B cell (primary cell): ENCODE measurements at regions not wholly inside any gene's neighbourhood (a gene's known extent, or its start where the extent isn't known, plus 50 kb on each side); places are given as distances from the start of the nearest gene placed in this dataset.
"Not testable (repeated sequence)": the region's sequence is repeated elsewhere in the genome, so short reads cannot be mapped to it uniquely, and the experiment has no call there.

Experiments
- ATAC-seq: fragments of 200-7000 bp; cut with Tn5 transposase; one replicate; pipeline ENCODE4 v1.10.0; 2021; ENCODE audit warnings: low read depth, mild to moderate bottlenecking, moderate number of reproducible peaks, moderate library complexity
- CTCF ChIA-PET: fragments of 350-600 bp; sonication (Branson Sonifier 250); formaldehyde crosslinking; loops from one replicate; lab custom pipeline; 2021; ENCODE audit warnings: antibody characterized with exemption, inconsistent platforms; lab: Charles Lee
- POLR2A ChIA-PET: fragments of 350-600 bp; sonication (Branson Sonifier 250); formaldehyde crosslinking; loops from one replicate; lab custom pipeline; 2021; ENCODE audit warnings: antibody characterized with exemption; lab: Charles Lee
- DNase-seq: peaks from one replicate; pipeline ENCODE4 v3.0.0; 2013
- H2AFZ ChIP-seq: 2 replicates; pipeline ENCODE4 v1.6.1; 2012; ENCODE audit warnings: mild to moderate bottlenecking, low read depth, low read length; ENCODE audit not compliant: insufficient read depth, poor library complexity, severe bottlenecking
- H3K27ac ChIP-seq, 2 donors: 1 replicate in 1 of 2; 2 replicates in 1 of 2; pipeline ENCODE4 v1.5.1; 2012 to 2013; ENCODE audit warnings: low read length in 2 of 2, mild to moderate bottlenecking in 2 of 2, moderate library complexity in 1 of 2
- H3K27me3 ChIP-seq, 4 experiments: fragments of 200-600 bp in 1 of 4; sonication (generic) in 1 of 4; replicated peaks in 1 of 4; 1 replicate in 2 of 4; 2 replicates in 2 of 4; pipeline versions ENCODE4 v1.6.1 to v1.7.0; 2013 to 2016; ENCODE audit warnings: low read length in 3 of 4, mild to moderate bottlenecking in 2 of 4, mixed read lengths in 1 of 4, moderate library complexity in 1 of 4; ENCODE audit not compliant: insufficient read depth in 4 of 4, control insufficient read depth in 3 of 4; ENCODE audit errors: control extremely low read depth in 1 of 4
- H3K36me3 ChIP-seq, 2 experiments: replicated peaks in 1 of 2; 1 replicate in 1 of 2; 2 replicates in 1 of 2; pipeline versions ENCODE4 v1.6.1 to v1.7.1; 2013; ENCODE audit warnings: low read length in 1 of 2; ENCODE audit not compliant: insufficient read depth in 2 of 2, control insufficient read depth in 1 of 2; ENCODE audit errors: control extremely low read depth in 1 of 2, extremely low read depth in 1 of 2
- H3K4me1 ChIP-seq, 2 donors: fragments of 200-600 bp in 1 of 2; sonication (generic) in 1 of 2; 1 replicate in 1 of 2; 2 replicates in 1 of 2; pipeline versions ENCODE4 v1.5.1 to v1.6.1; 2013 to 2017; ENCODE audit warnings: low read length in 2 of 2; ENCODE audit not compliant: control insufficient read depth in 2 of 2, insufficient read depth in 2 of 2
- H3K4me2 ChIP-seq: replicated peaks from 2 replicates; pipeline ENCODE3; 2012; ENCODE audit warnings: mild to moderate bottlenecking, low read depth, low read length; ENCODE audit not compliant: poor library complexity, severe bottlenecking
- H3K4me3 ChIP-seq, 5 experiments: fragments of 200-600 bp in 1 of 5; sonication (generic) in 1 of 5; 1 replicate in 3 of 5; 2 replicates in 2 of 5; pipeline versions ENCODE4 v1.5.1 to v1.7.0; 2011 to 2016; ENCODE audit warnings: low read length in 4 of 5, mild to moderate bottlenecking in 4 of 5, low read depth in 2 of 5, control low read depth in 1 of 5, moderate library complexity in 1 of 5; ENCODE audit not compliant: insufficient read depth in 1 of 5; ENCODE audit errors: control extremely low read depth in 1 of 5, extremely low read depth in 1 of 5
- H3K79me2 ChIP-seq: fragments of 200-600 bp; sonication (generic); one replicate; pipeline ENCODE4 v1.6.0; 2016; ENCODE audit warnings: low read length; ENCODE audit not compliant: control insufficient read depth, insufficient read depth
- H3K9ac ChIP-seq: fragments of 200-600 bp; sonication (generic); 2 replicates; pipeline ENCODE4 v1.6.1; 2017; ENCODE audit warnings: mild to moderate bottlenecking, low read length, moderate library complexity
- H3K9me3 ChIP-seq, 3 donors: one replicate each; pipeline versions ENCODE4 v1.6.1 to v1.7.1; 2013; ENCODE audit warnings: low read length in 2 of 3; ENCODE audit not compliant: control insufficient read depth in 2 of 3, insufficient read depth in 1 of 3; ENCODE audit errors: control extremely low read depth in 1 of 3
- H4K20me1 ChIP-seq: 2 replicates; pipeline ENCODE4 v1.6.0; 2012; ENCODE audit warnings: mild to moderate bottlenecking, low read length; ENCODE audit not compliant: insufficient read depth, control insufficient read depth, poor library complexity, severe bottlenecking
- H3K27ac Mint-ChIP-seq: one replicate; pipeline ENCODE4 v1.8.0; 2021; ENCODE audit warnings: mixed read lengths
- H3K27me3 Mint-ChIP-seq: one replicate; pipeline ENCODE4 v1.8.0; 2021; ENCODE audit warnings: mixed read lengths
- H3K4me1 Mint-ChIP-seq: one replicate; pipeline ENCODE4 v1.8.0; 2021; ENCODE audit warnings: mixed read lengths
- H3K4me3 Mint-ChIP-seq: one replicate; pipeline ENCODE4 v1.8.0; 2021; ENCODE audit warnings: mixed read lengths
- H3K9me3 Mint-ChIP-seq: one replicate; pipeline ENCODE4 v1.8.0; 2022; ENCODE audit warnings: mixed read lengths; ENCODE audit not compliant: insufficient read depth
- EZH2 ChIP-seq: IDR thresholded peaks from 2 replicates; pipeline ENCODE4 v1.6.1; 2012; ENCODE audit warnings: borderline replicate concordance, low read depth, mild to moderate bottlenecking, moderate library complexity, low read length; ENCODE audit not compliant: insufficient read depth, poor library complexity, severe bottlenecking
- WGBS: methylation state at CpG from one replicate; pipeline ENCODE4 v1.1.5; 2013; ENCODE audit warnings: missing lambda C conversion rate; ENCODE audit not compliant: insufficient coverage; 5-methylcytosine and 5-hydroxymethylcytosine counted together
- intact Hi-C: fragments of 100-400 bp; cut with micrococcal nuclease; formaldehyde crosslinking; loops from one replicate; pipeline ENCODE4 v1.10.0; 2022
- TF ChIP-seq, protein P1 (sequence below): fragments of 200-600 bp; IDR thresholded peaks from one replicate; pipeline ENCODE4 v1.8.0; 2022; ENCODE audit warnings: antibody characterized with exemption, mild to moderate bottlenecking

- POLR2A ChIA-PET = no interaction called here
- Histone ChIP-seq H3K27me3 (no peaks in the 10 kb centered on the region), H3K36me3 (no peaks in the 10 kb centered on the region), H3K4me3 (no peak overlapping the region), H4K20me1 (no peaks in the 10 kb centered on the region), H3K27ac (no peak overlapping the region), H3K9ac (no peak overlapping the region), H3K79me2 (no peaks in the 10 kb centered on the region), H2AFZ (no peak overlapping the region), H3K4me2 (no peak overlapping the region), H3K9me3 (peaks cover 0 to 3% (median 0%) of the 10 kb centered on the region in 3 donors), H3K4me1 (no peaks in the 10 kb centered on the region)
- H3K27me3 Mint-ChIP-seq = peaks cover 12% of the 10 kb centered on the region
- WGBS = 100% methylated on average over 2 of the region's 5 CpGs
- TF ChIP-seq EZH2 = no peak
- peaks cover 6% of the 10 kb centered on the region for H3K9me3 Mint-ChIP-seq
- no peak overlapping the region for H3K4me3 Mint-ChIP-seq
- CTCF ChIA-PET = no interaction called here
- intact Hi-C loops = no loop called here
- H3K4me1 Mint-ChIP-seq = no peaks in the 10 kb centered on the region
- DNase-seq = no peak
- H3K27ac Mint-ChIP-seq = no peak overlapping the region
- no peak for ATAC-seq
Measured at GRCh38 chr6:16897669-16898068, 136.4 kb upstream of the ATXN1 start.

GRCh38 chr6:16894301-16894700, 133.0 kb upstream of the ATXN1 start:
- H3K4me3 Mint-ChIP-seq = no peak overlapping the region
- DNase-seq (no peak), ATAC-seq (no peak)
- peaks cover 9% of the 10 kb centered on the region for H3K27me3 Mint-ChIP-seq
- no peak overlapping the region for H3K27ac Mint-ChIP-seq
- no peak overlapping the region for H3K27ac ChIP-seq
- no peaks in the 10 kb centered on the region for H3K27me3 ChIP-seq
- H3K9me3 Mint-ChIP-seq = peaks cover 6% of the 10 kb centered on the region
- no peaks in the 10 kb centered on the region for H4K20me1 ChIP-seq
- H3K9me3 ChIP-seq = peaks cover 0 to 3% (median 0%) of the 10 kb centered on the region in 3 donors
- no peak overlapping the region for H3K4me3 ChIP-seq
- no peak overlapping the region for H3K9ac ChIP-seq
- H2AFZ ChIP-seq = no peak overlapping the region
- H3K4me1 Mint-ChIP-seq = no peaks in the 10 kb centered on the region
- TF ChIP-seq, protein P1, sequence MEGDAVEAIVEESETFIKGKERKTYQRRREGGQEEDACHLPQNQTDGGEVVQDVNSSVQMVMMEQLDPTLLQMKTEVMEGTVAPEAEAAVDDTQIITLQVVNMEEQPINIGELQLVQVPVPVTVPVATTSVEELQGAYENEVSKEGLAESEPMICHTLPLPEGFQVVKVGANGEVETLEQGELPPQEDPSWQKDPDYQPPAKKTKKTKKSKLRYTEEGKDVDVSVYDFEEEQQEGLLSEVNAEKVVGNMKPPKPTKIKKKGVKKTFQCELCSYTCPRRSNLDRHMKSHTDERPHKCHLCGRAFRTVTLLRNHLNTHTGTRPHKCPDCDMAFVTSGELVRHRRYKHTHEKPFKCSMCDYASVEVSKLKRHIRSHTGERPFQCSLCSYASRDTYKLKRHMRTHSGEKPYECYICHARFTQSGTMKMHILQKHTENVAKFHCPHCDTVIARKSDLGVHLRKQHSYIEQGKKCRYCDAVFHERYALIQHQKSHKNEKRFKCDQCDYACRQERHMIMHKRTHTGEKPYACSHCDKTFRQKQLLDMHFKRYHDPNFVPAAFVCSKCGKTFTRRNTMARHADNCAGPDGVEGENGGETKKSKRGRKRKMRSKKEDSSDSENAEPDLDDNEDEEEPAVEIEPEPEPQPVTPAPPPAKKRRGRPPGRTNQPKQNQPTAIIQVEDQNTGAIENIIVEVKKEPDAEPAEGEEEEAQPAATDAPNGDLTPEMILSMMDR = no peak
- TF ChIP-seq EZH2 = no peak
- H3K36me3 ChIP-seq = no peaks in the 10 kb centered on the region
- intact Hi-C loops = no loop called here
- H3K79me2 ChIP-seq = no peaks in the 10 kb centered on the region
- CTCF ChIA-PET = no interaction called here
- no peaks in the 10 kb centered on the region for H3K4me1 ChIP-seq
- POLR2A ChIA-PET = no interaction called here
- no peak overlapping the region for H3K4me2 ChIP-seq

DNA sequence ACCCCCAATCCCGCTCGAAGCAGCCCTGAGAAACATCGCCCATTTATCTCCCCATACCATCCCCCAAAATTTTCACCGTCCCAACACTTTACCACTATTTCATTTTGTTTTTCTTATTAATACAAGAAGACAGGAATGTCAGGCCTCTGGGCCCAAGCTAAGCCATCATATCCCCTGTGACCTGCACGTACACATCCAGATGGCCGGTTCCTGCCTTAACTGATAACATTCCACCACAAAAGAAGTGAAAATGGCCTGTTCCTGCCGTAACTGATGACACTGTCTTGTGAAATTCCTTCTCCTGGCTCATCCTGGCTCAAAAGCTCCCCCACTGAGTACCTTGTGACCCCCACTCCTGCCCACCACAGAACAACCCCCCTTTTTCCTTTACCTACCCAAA, 129.8 kb upstream of the ATXN1 start:
- intact Hi-C loops, POLR2A ChIA-PET, H3K4me3 Mint-ChIP-seq, H3K9me3 ChIP-seq, H3K4me1 ChIP-seq, ATAC-seq, H3K4me2 ChIP-seq, H3K79me2 ChIP-seq, H3K4me3 ChIP-seq, H3K9me3 Mint-ChIP-seq, H3K27ac ChIP-seq, H3K4me1 Mint-ChIP-seq, DNase-seq, H3K27me3 ChIP-seq, CTCF ChIA-PET, H4K20me1 ChIP-seq, H3K27me3 Mint-ChIP-seq, H3K36me3 ChIP-seq, H3K27ac Mint-ChIP-seq, H2AFZ ChIP-seq, H3K9ac ChIP-seq: not testable (repeated sequence)
- WGBS = 97% methylated on average over 4 of the region's 7 CpGs
